ENCODE measurements at regions not wholly inside any gene's neighbourhood (a gene's known extent, or its start where the extent isn't known, plus 50 kb on each side); places are given as distances from the start of the nearest gene placed in this dataset.
"Not testable (repeated sequence)": the region's sequence is repeated elsewhere in the genome, so short reads cannot be mapped to it uniquely, and the experiment has no call there.

- no peak for DNase-seq
These were observed 88.6 kb upstream of the MXRA5 start for GRCh38 chrX:3435057-3435456.

- DNase-seq, result no peak
These were observed 82.3 kb upstream of the MXRA5 start for GRCh38 chrX:3428792-3429191.

DNA sequence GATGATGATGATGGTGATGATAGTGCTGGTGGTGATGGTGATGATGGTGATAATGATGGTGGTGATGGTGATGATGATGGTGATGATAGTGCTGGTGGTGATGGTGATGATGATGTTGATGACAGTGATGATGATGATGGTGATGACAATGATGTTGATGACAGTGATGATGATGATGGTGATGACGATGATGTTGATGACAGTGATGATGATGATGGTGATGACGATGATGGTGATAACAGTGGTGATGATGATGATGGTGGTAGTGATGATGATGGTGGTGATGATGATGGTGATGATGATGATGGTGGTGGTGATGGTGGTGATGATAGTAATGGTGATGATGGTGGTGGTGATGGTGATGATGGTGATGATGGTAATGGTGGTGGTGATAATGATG is 80.1 kb upstream of the MXRA5 start:
- no peak for DNase-seq

DNA sequence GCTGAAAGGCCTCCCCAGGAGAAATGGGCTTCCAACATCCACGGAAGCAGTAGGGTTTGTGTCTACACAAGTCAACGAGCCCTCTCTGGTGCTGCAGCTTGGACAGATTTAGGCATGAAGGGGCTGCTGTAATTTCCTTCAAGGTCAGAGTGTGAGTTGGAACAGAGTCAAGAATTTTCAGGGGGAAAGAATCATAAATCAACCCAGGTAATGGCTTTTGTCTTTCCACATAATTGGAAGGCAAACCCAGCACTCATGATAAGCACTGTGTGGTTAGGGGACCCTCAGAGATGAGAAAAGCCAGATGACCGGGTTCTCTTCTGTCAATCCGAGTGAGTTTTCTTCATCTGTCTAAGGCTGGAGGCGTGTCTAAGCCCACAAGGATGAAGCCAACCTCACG is 78.6 kb upstream of the MXRA5 start:
- no peak for DNase-seq

- no peak for DNase-seq
These were observed 73.9 kb upstream of the MXRA5 start for GRCh38 chrX:3420316-3420715.

- DNase-seq, result no peak
These were observed 68.6 kb upstream of the MXRA5 start for GRCh38 chrX:3415011-3415410.

DNA sequence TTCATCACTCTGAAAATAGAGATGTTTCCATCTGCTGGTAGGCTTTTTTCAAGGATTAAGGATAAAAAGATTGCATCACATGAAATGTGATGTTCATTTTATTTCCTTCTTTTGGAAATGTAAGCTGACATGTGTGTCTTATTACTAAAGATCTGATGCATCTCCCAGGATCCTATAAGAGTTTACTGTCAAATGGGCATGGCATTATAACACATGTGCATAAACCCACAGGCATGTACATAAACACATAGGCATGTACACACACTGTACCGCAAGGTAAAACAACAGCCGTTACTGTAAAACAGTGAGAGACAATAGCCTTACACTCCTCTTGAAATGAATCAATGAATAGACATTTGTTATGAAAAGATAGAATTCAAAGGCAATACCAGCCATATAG is 65.2 kb upstream of the MXRA5 start:
- DNase-seq, result not testable (repeated sequence)

DNA sequence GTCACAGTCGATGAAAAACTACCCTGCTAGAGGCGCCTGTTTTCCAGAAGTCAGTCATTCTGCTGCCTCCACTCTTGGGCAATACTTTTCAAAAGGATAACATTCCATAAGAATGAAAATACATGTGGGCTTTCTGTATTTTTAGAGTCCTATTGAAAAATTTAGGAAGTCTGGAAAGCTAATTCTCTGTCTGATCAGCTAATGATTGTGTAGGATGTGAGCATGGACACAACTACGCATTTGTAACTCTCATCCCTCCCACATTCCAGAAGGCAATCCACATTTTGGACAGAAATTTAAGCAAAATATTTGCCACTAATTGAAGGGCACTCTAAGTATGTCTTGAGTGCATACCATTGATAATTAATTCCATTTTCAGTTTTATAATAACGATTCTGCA is 63.5 kb upstream of the MXRA5 start:
- not testable (repeated sequence) for DNase-seq

DNA sequence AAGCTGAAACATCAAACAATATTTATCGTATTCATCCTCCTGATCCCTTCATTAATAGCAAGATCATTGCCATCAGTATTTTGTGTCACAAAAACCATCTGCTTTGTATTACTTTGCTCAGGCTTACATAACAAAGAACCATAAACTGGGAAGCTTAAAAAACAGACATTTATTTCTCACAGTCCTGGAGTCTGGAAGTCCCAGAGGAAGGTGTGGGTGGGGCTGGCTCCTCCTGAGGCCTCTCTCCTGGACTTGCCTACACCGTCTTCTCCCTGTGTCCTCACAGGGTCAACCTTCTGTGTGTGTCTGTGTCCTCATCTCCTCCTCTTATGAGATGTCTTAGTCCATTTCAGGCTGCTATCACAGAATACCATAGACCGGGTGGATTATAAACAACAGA is 61.3 kb upstream of the MXRA5 start:
- DNase-seq, result no peak

GRCh38 chrX:3407121-3407520 is 60.7 kb upstream of the MXRA5 start:
- no peak for DNase-seq

- DNase-seq, result no peak
These were observed 57.3 kb upstream of the MXRA5 start for GRCh38 chrX:3403748-3404147.

All from NCI-H510A (cell line).